GM12878 (cell line): ENCODE measurements at regions not wholly inside any gene's neighbourhood (a gene's known extent, or its start where the extent isn't known, plus 50 kb on each side); places are given as distances from the start of the nearest gene placed in this dataset.

Experiments used
- ATAC-seq: fragments of 200-7000 bp; cut with Tn5 transposase; 3 replicates; pipeline ENCODE4 v1.9.1; 2020; ENCODE audit warnings: mild to moderate bottlenecking, moderate library complexity
- BruUV-seq: library from RNA; stranded (reverse); fragments of 400-500 nt; replicated peaks from 2 replicates; lab custom pipeline; 2021; lab: Mats Ljungman, UMichigan
- CTCF ChIA-PET: fragments of 300-600 bp; sonication (Branson Sonifier 250); formaldehyde crosslinking; extraction: SDS; loops from one replicate; lab custom pipeline; 2021; ENCODE audit warnings: inconsistent platforms; lab: Yijun Ruan, JAX
- POLR2A ChIA-PET: fragments of 350-600 bp; formaldehyde crosslinking; extraction: SDS; loops from one replicate; lab custom pipeline; 2021; ENCODE audit warnings: inconsistent platforms; lab: Charles Lee
- RAD21 ChIA-PET: fragments of 300-600 bp; sonication (Branson Sonifier 250); formaldehyde crosslinking; loops from one replicate; lab custom pipeline; 2023; ENCODE audit warnings: antibody characterized with exemption; ENCODE audit not compliant: unreplicated experiment; lab: Charles Lee
- SMC1A ChIA-PET: fragments of 300-600 bp; sonication (Branson Sonifier 250); formaldehyde crosslinking; loops from one replicate; lab custom pipeline; 2023; ENCODE audit not compliant: unreplicated experiment, uncharacterized antibody; lab: Charles Lee
- DNase-seq: peaks from one replicate; pipeline ENCODE4 v3.0.0-alpha.2; 2011; ENCODE audit warnings: low read depth, low spot score
- FAIRE-seq: peaks from 3 replicates; lab custom pipeline; 2011; peaks lifted over from hg19 to GRCh38; lab: Jason Lieb, UNC
- H2AFZ ChIP-seq: 2 replicates; pipeline ENCODE4 v1.6.0; 2011; ENCODE audit warnings: low read depth, low read length, control low read depth; ENCODE audit not compliant: control insufficient read depth
- H3K27ac ChIP-seq: 2 replicates; pipeline ENCODE4 v1.5.1; 2011; ENCODE audit warnings: control low read depth; ENCODE audit not compliant: control insufficient read depth, insufficient read depth
- H3K27me3 ChIP-seq, 2 experiments: replicated peaks in 1 of 2; 2 replicates each; pipeline versions ENCODE4 v1.6.0 to v1.6.1; 2011; ENCODE audit warnings: low read length in 1 of 2; ENCODE audit not compliant: control insufficient read depth in 2 of 2, insufficient read depth in 2 of 2
- H3K36me3 ChIP-seq, 2 experiments: 2 replicates each; pipeline ENCODE4 v1.5.1; 2011; ENCODE audit warnings: low read length in 1 of 2; ENCODE audit not compliant: control insufficient read depth in 2 of 2, insufficient read depth in 2 of 2
- H3K4me1 ChIP-seq: 2 replicates; pipeline ENCODE4 v1.6.1; 2011; ENCODE audit warnings: mild to moderate bottlenecking, low read length, moderate library complexity, mixed read lengths; ENCODE audit not compliant: control insufficient read depth, insufficient read depth
- H3K4me2 ChIP-seq: 2 replicates; pipeline ENCODE4 v1.6.0; 2011; ENCODE audit warnings: control low read depth; ENCODE audit not compliant: control insufficient read depth, insufficient read depth
- H3K4me3 ChIP-seq: fragments of 200-600 bp; sonication (generic); 2 replicates; pipeline ENCODE4 v1.5.1; 2016
- H3K79me2 ChIP-seq: 2 replicates; pipeline ENCODE4 v1.6.0; 2011; ENCODE audit warnings: low read length; ENCODE audit not compliant: control insufficient read depth, insufficient read depth
- H3K9ac ChIP-seq: 2 replicates; pipeline ENCODE4 v1.8.0; 2011; ENCODE audit warnings: low read length, control low read depth, mixed read lengths; ENCODE audit not compliant: control insufficient read depth, insufficient read depth
- H3K9me3 ChIP-seq: replicated peaks from 3 replicates; pipeline ENCODE4 v1.5.1; 2011; ENCODE audit warnings: mild to moderate bottlenecking, low read length; ENCODE audit not compliant: control insufficient read depth, insufficient read depth
- H4K20me1 ChIP-seq: 2 replicates; pipeline ENCODE4 v1.6.0; 2011; ENCODE audit not compliant: control insufficient read depth, insufficient read depth
- ASH2L ChIP-seq: fragments of 300-600, 200-600 bp; sonication (generic); IDR thresholded peaks from 2 replicates; pipeline ENCODE4 v1.6.1; 2017; ENCODE audit warnings: low read depth, mild to moderate bottlenecking, borderline replicate concordance
- BCL3 ChIP-seq: IDR thresholded peaks from 2 replicates; pipeline ENCODE4 v1.6.1; 2011; ENCODE audit warnings: borderline replicate concordance, low read depth, mild to moderate bottlenecking, moderate library complexity, low read length; ENCODE audit not compliant: insufficient read depth, poor library complexity, severe bottlenecking
- BRCA1 ChIP-seq: IDR thresholded peaks from 2 replicates; pipeline ENCODE4 v1.6.1; 2011; ENCODE audit warnings: low read depth, low read length, improper control_type of control experiment
- FOS ChIP-seq: IDR thresholded peaks from 3 replicates; pipeline ENCODE4 v1.6.1; 2011; ENCODE audit warnings: borderline replicate concordance; ENCODE audit not compliant: insufficient read length; ENCODE audit errors: extremely low read depth
- GATAD2B ChIP-seq: fragments of 450-650 bp; conservative IDR thresholded peaks from 2 replicates; pipeline ENCODE4 v1.6.1; 2017; ENCODE audit warnings: low read depth, mild to moderate bottlenecking, moderate library complexity
- KAT2A ChIP-seq: conservative IDR thresholded peaks from 2 replicates; pipeline ENCODE4 v1.6.1; 2011; ENCODE audit warnings: low read depth, low read length; ENCODE audit not compliant: control insufficient read depth
- MEF2A ChIP-seq: IDR thresholded peaks from 2 replicates; pipeline ENCODE4 v1.6.1; 2011; ENCODE audit warnings: low read depth, mild to moderate bottlenecking, low read length, moderate library complexity; ENCODE audit not compliant: insufficient read depth
- RCOR1 ChIP-seq: conservative IDR thresholded peaks from 2 replicates; pipeline ENCODE4 v1.6.1; 2012; ENCODE audit warnings: low read depth, low read length, improper control_type of control experiment
- SKIL ChIP-seq: fragments of 450-650 bp; IDR thresholded peaks from 2 replicates; pipeline ENCODE4 v1.6.1; 2017; ENCODE audit warnings: mild to moderate bottlenecking, low read depth, inconsistent platforms; ENCODE audit not compliant: poor library complexity, severe bottlenecking
- ZBED1 ChIP-seq: IDR thresholded peaks from 2 replicates; pipeline ENCODE4 v1.6.1; 2016; ENCODE audit warnings: borderline replicate concordance
- ZNF622 ChIP-seq: fragments of 450-650 bp; IDR thresholded peaks from 2 replicates; pipeline ENCODE4 v1.6.1; 2017; ENCODE audit warnings: mild to moderate bottlenecking, inconsistent platforms
- ZZZ3 ChIP-seq: IDR thresholded peaks from 2 replicates; pipeline ENCODE4 v1.6.1; 2011; ENCODE audit warnings: low read depth; ENCODE audit not compliant: control insufficient read depth, insufficient read length
- WGBS: methylation state at CpG from one replicate; pipeline ENCODE4 v1.1.6; 2016; ENCODE audit warnings: low lambda C conversion rate; ENCODE audit not compliant: insufficient replicate concordance, insufficient coverage; ENCODE audit errors: missing lambda C conversion rate; 5-methylcytosine and 5-hydroxymethylcytosine counted together
- in situ Hi-C: fragments of 300-500 bp; cut with MboI; formaldehyde crosslinking; loops from 9 replicates; pipeline ENCODE4 v1.14.3; 2018; ENCODE audit warnings: mixed read lengths
- intact Hi-C: fragments of 100-400 bp; cut with micrococcal nuclease; formaldehyde crosslinking; loops from one replicate; pipeline ENCODE4 v1.14.2; 2022; ENCODE audit not compliant: unreplicated experiment

- no peaks in the 10 kb centered on the region for H3K36me3 ChIP-seq
- in situ Hi-C loops (no loop called here), intact Hi-C loops (no loop called here)
- RAD21 ChIA-PET: no interaction called here
- no TSS peak for BruUV-seq
- H3K9me3 ChIP-seq: no peaks in the 10 kb centered on the region; the same call in 2 of the 3 replicates
- no peak overlapping the region for H3K9ac ChIP-seq
- H3K27ac ChIP-seq: no peak overlapping the region
- ATAC-seq: no peak
- TF ChIP-seq KAT2A (no peak), BCL3 (no peak), RCOR1 (no peak), ZZZ3 (no peak), ASH2L (no peak), GATAD2B (no peak), BRCA1 (no peak), ZNF622 (no peak), FOS (no peak), SKIL (no peak), ZBED1 (no peak), MEF2A (no peak)
- SMC1A ChIA-PET: interaction anchor here (0.6 to 1.4 kb wide), 4 partner anchors 9 to 1205 kb away, joined by 4 to 6 read pairs (median 4); no protein-coding TSS in a partner anchor
- no peak overlapping the region for H3K4me3 ChIP-seq
- H3K79me2 ChIP-seq: no peaks in the 10 kb centered on the region
- POLR2A ChIA-PET: no interaction called here
- no peaks in the 10 kb centered on the region for H3K27me3 ChIP-seq
- no peak for FAIRE-seq
- H4K20me1 ChIP-seq: no peaks in the 10 kb centered on the region
- 67% methylated on average over 3 of the region's 3 CpGs for WGBS
- H3K4me1 ChIP-seq: no peaks in the 10 kb centered on the region
- H2AFZ ChIP-seq: no peak overlapping the region
- DNase-seq: no peak
- no peak overlapping the region for H3K4me2 ChIP-seq
- CTCF ChIA-PET: no interaction called here
Measured at GRCh38 chr5:97627272-97627671, 444.2 kb upstream of the RIOK2 start.
